CD4-positive, alpha-beta T cell treated with Interleukin-10 for 1 hour (primary cell): ENCODE measurements at regions not wholly inside any gene's neighbourhood (a gene's known extent, or its start where the extent isn't known, plus 50 kb on each side); places are given as distances from the start of the nearest gene placed in this dataset.

Source experiments
- DNase-seq: peaks from one replicate; pipeline ENCODE4 v3.0.0-alpha.2; 2020

DNA sequence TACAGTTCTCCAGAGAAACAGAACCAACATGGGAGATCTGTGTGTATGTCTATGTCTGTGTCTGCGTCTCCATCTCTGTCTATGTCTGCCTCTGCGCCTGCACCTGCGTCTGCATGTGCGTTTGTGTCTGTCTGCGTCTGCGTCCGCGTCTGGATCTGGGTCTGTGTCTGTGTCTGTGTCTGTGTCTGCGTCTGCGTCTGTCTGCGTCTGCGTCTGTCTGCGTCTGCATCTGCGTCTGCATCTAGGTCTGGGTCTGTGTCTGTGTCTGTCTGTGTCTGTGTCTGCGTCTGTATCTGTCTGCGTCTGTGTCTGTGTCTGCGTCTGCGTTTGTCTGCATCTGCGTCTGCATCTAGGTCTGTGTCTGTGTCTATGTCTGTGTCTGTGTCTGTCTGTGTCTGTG is 53.1 kb upstream of the SLC22A11 start:
- no peak for DNase-seq

DNA sequence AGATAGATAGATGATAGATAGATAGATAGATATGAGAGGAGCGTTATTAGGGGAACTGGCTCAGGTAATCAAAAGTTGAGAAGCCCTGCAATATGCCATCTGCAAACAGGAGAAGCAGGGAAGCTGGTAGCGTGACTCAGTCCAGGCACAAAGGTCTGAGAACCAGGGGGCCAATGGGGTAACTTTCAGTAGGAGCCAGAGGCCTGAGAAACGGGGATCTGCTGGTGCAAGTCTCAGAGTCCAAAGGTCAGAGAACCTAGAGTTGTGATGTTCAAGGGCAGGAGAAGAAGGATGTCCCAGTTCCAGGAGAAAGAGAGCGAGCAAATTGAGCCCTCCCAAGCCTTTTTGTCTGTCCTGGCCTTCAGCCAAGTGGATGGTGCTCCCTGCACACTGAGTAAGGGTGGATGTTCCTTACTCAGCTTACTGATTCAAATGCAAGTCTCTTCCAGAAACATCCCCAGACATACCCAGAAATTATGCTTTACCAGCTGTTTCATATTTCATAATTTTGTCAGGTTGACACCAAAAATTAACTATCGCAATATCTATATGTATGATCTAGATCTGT is 52.5 kb upstream of the SLC22A11 start:
- no peak for DNase-seq

DNA sequence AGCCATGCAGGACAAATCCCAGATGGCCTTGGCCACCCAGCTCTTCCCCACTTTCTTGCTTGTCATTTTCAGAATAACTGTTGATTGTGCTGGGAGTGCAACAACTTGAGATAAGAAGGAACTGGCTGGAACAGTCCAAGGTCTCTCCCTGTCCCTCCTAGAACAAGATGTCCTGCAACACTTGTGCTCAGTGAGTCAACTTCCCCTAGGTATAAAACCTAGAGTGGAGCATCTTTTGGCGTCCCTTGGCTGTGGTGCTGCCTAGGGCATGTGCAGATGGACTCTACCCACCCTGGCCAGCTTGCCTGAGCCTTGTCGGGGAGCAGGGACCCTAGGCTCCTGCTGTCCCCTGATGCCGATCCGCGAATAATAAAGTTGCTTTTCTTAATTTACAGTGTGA is 50.7 kb upstream of the SLC22A11 start:
- no peak for DNase-seq
